NB4 (cell line): ENCODE measurements at regions not wholly inside any gene's neighbourhood (a gene's known extent, or its start where the extent isn't known, plus 50 kb on each side); places are given as distances from the start of the nearest gene placed in this dataset.
"Not testable (repeated sequence)": the region's sequence is repeated elsewhere in the genome, so short reads cannot be mapped to it uniquely, and the experiment has no call there.

Experiments used
- DNase-seq: peaks from one replicate; pipeline ENCODE4 v3.0.0; 2010; ENCODE audit warnings: low read depth
- H3K4me3 ChIP-seq: one replicate; pipeline ENCODE4 v1.5.1; 2011; ENCODE audit warnings: mild to moderate bottlenecking, low read depth, low read length, moderate library complexity
- MAX ChIP-seq: IDR thresholded peaks from 2 replicates; pipeline ENCODE4 v1.6.1; 2011; ENCODE audit warnings: low read depth, low read length
- MYC ChIP-seq: IDR thresholded peaks from 2 replicates; pipeline ENCODE4 v1.6.1; 2011; ENCODE audit warnings: low read depth, low read length
- POLR2A ChIP-seq: IDR thresholded peaks from 2 replicates; pipeline ENCODE4 v1.6.1; 2011; ENCODE audit warnings: mild to moderate bottlenecking; ENCODE audit not compliant: insufficient read length; ENCODE audit errors: extremely low read depth
- TF ChIP-seq, protein P1 (sequence below): IDR thresholded peaks from one replicate; pipeline ENCODE4 v1.5.1; 2012; ENCODE audit warnings: low read depth, low read length

DNA sequence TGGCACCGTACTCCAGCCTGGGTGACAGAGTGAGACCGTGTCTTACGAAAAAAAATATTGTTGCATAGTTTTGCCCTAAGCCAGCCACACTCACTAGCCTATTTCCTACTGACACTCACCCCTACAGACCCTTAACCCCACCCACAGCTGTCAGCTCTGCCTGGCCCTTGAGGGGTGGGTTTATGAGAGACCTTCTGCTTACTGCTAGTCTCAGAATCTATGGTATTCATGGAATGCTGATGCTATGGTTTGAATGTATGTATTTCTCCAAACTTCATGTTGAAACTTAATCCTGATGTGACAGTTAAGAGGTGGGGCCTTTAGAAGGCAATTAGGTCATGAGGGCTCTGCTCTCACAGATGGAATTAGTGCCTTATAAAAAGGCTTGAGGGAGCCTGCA, 79.2 kb upstream of the LRCH1 start:
- no peak for TF ChIP-seq POLR2A
- no peak for TF ChIP-seq MYC
- TF ChIP-seq, protein P1, sequence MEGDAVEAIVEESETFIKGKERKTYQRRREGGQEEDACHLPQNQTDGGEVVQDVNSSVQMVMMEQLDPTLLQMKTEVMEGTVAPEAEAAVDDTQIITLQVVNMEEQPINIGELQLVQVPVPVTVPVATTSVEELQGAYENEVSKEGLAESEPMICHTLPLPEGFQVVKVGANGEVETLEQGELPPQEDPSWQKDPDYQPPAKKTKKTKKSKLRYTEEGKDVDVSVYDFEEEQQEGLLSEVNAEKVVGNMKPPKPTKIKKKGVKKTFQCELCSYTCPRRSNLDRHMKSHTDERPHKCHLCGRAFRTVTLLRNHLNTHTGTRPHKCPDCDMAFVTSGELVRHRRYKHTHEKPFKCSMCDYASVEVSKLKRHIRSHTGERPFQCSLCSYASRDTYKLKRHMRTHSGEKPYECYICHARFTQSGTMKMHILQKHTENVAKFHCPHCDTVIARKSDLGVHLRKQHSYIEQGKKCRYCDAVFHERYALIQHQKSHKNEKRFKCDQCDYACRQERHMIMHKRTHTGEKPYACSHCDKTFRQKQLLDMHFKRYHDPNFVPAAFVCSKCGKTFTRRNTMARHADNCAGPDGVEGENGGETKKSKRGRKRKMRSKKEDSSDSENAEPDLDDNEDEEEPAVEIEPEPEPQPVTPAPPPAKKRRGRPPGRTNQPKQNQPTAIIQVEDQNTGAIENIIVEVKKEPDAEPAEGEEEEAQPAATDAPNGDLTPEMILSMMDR = no peak
- no peak for TF ChIP-seq MAX
- no peak for DNase-seq
- no peak overlapping the region for H3K4me3 ChIP-seq

- no peak for DNase-seq
- H3K4me3 ChIP-seq = no peak overlapping the region
- TF ChIP-seq MYC (no peak), MAX (no peak), POLR2A (no peak)
- TF ChIP-seq, protein P1 = no peak
Observed at GRCh38 chr13:46472384-46472783, 80.6 kb upstream of the LRCH1 start.

DNA sequence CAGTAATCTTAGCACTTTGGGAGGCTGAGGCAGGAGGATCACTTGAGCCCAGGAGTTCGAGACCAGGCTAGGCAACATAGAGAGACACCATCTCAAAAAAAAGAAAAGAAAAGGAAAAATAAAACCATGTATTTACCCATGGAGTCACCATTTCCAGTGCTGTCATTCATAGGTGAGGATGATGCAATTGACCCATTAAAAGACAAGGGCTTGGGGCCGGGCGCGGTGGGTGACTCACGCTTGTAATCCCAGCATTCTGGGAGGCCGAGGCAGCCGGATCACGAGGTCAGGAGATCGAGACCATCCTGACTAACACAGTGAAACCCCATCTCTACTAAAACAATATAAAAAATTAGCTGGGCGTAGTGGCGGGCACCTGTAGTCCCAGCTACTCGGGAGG, 82.6 kb upstream of the RUBCNL start:
- not testable (repeated sequence) for DNase-seq, H3K4me3 ChIP-seq

DNA sequence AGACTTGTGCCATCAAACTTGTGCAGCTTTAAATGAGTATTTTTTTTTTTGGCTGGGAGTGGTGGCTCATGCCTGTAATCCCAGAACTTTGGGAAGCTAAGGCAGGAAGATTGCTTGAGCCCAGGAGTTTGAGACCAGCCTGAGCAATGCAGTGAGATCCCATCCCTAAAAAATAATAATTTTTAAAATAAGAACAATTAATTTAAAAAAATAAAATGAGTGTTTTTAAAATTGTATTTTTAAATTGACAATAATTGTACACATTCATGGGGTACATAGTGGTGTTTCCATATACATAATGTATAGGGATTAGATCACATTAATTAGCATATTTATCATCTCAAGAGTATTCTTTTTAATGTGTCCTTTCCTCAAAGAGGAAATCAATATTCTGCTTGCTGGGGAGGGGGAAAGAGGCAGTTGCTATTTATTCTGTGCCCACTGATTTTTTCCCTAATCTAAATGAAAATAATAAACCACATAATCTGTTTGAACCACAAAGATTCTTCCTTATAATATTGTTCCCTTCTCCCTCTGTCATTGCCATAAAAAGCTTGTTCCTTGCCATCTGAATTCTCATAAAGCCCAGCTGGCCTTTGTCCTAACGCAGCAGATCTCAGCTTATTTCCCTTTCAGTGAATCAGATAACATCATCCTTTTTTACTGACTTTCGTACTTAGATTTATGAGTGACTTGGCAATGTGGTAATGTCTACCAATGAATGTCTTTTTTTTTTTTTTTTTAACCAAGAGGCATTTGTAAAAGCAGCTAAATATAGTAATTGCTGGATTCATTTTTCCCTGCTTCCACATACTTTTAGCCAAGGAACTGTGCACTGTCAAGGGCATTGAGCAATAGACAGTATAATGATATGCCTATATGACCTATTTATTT, 81.8 kb upstream of the RUBCNL start:
- no peak for DNase-seq
- no peak overlapping the region for H3K4me3 ChIP-seq
- TF ChIP-seq, protein P1 = no peak
- TF ChIP-seq MYC (no peak), POLR2A (no peak), MAX (no peak)

GRCh38 chr13:46467694-46468093, 80.6 kb upstream of the RUBCNL start:
- not testable (repeated sequence) for DNase-seq, H3K4me3 ChIP-seq

- H3K4me3 ChIP-seq, DNase-seq: not testable (repeated sequence)
Observed at GRCh38 chr13:46466074-46466473, 79.0 kb upstream of the RUBCNL start.

- H3K4me3 ChIP-seq = no peak overlapping the region
- DNase-seq = no peak
- TF ChIP-seq MYC (no peak), POLR2A (no peak), MAX (no peak)
- TF ChIP-seq, protein P1 = no peak
Observed at GRCh38 chr13:46463719-46464118, 76.7 kb upstream of the RUBCNL start.

- not testable (repeated sequence) for DNase-seq, H3K4me3 ChIP-seq
Observed at GRCh38 chr13:46460223-46460622, 73.2 kb upstream of the RUBCNL start.

- H3K4me3 ChIP-seq, DNase-seq: not testable (repeated sequence)
Observed at GRCh38 chr13:46457255-46457654, 70.2 kb upstream of the RUBCNL start.
